GM21619 (cell line): ENCODE measurements at regions not wholly inside any gene's neighbourhood (a gene's known extent, or its start where the extent isn't known, plus 50 kb on each side); places are given as distances from the start of the nearest gene placed in this dataset.

Source experiments
- ATAC-seq: cut with Tn5 transposase; IDR thresholded peaks from one replicate; pipeline ENCODE4 v1.9.1; 2021; ENCODE audit not compliant: unreplicated experiment

DNA sequence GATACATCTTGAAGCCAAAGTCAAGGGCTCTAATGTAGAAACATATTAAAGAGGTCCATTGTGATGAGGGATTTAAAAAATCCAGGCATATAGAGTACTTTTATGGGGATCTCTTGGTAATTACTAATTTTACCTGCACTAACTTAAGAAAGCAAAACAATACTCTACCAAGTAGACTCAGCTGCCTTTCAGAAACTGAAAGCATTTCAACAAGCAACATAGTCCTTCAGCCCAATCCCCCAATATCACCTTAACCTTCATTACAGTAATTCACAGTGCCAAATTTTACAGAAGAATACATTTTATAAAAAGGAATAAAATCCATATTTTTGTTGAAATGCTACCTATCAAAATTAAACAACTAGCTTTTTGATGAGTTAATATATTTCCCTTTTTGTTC, 422.9 kb downstream of the DTHD1 start:
- no peak for ATAC-seq

DNA sequence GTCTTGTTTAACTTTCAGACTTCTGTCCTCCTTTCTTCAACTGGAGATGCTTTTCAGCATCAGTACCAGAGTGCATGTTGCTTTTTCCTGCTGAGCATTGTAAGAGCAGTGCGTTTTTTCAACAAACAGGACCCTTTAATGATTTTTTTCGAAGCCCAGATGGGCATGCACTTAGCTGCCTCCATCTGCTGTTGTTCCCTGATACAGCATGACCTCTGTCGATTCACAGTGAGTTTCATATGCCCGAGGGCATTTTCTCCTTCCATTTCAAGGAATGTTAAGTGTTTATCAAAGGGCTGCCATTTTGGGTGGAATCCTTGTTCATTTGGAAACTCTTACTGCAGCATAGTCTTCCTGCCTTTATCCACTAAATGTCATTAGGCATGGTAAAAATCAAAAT, 428.6 kb downstream of the DTHD1 start:
- no peak for ATAC-seq

DNA sequence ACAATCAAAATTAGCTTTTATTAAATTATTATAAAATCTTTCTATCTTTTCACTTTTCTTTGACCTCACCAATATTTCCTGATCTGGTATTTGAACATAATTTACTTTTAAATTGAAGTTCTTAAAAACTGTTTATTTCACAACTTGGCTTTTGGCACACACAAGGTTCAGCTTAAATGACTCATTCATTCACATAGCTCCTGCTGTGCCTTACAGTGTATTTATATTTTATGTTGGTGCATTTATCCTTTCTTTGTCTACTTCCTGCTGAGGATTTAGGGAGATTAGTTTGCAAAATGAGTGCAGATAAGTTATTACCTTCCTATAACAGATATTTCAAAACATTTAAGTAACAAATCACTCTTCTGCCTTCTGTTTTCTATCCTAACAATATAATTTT, 430.6 kb downstream of the DTHD1 start:
- ATAC-seq, result no peak

DNA sequence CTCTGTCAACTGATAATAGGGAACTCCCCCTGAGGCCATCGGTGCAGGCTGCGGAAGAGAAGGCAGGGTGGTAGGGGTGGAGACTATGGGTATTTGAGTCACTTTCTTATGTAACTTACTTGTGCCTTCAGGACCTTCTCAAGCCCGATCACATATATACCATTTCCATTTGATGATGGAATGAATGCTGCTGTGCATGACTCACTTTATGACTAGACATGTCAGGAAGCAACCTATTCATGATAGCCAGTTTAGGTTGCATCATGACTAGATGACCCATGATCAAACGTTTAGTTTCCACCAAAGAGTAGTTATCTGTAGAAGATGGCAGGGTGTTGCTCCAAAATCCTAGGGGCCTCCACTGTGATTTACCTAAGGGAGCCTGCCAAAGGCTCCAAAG, 435.5 kb downstream of the DTHD1 start:
- ATAC-seq, result no peak

DNA sequence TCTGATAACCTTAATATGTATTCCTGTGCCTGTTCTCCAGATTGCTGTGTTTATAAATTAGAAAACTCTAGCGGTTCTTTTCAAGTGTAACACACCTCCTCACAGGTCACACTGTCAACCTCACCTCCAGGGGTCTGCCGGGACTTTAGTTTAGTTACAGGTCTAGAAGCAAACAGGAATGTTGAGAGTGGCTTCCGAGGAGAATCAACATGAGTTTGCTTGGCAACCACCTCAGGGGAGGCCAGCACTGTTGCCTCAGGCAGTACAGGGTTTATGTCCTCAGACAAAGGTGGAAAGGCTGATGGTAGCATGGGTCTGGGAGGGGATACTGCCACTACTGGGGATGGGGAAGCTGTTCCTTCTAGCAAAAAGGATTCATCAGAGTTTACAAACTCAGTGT, 438.0 kb downstream of the DTHD1 start:
- ATAC-seq, result no peak

DNA sequence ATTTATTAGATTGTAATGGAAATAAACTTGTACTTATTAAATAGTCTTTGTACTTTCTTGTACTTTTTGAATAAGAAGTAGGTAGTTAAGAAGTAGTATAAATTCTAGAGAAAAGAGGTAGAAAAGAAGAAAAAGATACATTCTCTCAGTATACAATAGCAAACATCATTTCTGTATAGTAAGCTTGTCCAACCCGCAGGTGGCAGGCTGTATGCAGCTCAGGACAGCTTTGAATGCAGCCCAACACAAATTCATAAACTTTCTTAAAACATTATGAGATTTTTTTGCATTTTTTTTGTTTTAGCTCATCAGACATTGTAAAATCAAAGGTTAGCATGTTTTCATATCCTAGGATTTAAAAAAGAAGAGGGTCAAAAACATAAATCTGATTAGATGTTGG, 441.6 kb downstream of the DTHD1 start:
- no peak for ATAC-seq

DNA sequence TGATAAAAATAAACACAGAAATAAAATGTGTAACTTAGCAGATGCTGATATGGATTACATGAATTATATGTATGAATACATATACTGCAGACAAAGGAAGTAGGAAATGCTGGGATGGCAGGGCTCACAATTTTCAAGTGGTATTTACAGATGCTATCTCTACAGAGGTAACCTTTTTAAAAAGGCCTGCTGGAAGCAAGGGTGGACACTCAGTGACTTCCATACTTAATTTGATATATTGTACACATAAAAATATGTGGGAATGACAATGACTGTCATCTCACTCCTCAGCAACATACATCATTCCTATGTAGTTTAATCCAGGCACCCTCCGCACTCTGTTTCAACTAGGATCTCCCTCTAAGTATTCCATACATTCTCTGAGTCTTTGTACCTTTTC, 452.9 kb downstream of the DTHD1 start:
- no peak for ATAC-seq

DNA sequence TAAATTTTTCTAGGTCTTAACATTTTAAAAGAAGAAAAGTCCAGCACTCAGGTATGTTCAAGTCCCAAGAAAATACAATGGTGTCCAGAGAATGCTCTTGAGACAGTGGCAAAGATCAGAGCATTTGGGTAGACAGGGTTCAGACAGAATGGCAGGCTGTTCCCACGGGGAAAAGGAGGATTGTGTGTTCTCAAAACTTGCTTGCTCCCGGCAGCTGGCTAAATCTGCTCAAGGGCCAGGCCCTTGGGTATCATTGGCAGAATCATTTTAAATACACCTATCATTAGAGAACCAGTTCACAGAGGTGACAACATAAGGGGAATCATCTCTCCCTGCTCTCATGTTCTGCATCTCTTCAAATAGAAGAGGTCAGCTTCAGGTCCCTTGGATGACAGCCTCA, 456.3 kb downstream of the DTHD1 start:
- no peak for ATAC-seq

DNA sequence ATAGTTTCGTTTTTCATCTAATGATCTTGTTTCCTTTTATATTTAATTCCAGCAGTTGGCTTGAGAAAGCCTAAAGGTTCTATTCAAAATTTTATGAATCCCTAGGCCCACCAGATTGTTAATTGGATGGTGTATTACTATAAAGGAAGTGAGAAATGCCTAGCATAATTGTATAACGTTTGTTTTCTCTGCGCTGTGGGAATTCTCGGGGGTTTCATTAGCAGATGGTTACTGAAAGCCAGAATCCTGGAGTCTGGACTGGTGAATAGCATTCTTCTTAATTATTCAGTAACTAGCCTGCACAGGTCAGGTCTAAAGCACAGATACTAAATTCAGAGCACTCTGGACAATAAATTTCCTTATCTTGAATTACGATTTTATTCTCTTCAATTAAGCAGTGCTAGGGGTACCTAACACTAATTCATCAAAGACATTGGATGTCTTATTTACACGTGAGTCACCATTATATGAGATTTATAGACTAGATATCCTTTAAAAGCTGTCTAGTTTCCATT, 459.4 kb downstream of the DTHD1 start:
- ATAC-seq, result no peak

DNA sequence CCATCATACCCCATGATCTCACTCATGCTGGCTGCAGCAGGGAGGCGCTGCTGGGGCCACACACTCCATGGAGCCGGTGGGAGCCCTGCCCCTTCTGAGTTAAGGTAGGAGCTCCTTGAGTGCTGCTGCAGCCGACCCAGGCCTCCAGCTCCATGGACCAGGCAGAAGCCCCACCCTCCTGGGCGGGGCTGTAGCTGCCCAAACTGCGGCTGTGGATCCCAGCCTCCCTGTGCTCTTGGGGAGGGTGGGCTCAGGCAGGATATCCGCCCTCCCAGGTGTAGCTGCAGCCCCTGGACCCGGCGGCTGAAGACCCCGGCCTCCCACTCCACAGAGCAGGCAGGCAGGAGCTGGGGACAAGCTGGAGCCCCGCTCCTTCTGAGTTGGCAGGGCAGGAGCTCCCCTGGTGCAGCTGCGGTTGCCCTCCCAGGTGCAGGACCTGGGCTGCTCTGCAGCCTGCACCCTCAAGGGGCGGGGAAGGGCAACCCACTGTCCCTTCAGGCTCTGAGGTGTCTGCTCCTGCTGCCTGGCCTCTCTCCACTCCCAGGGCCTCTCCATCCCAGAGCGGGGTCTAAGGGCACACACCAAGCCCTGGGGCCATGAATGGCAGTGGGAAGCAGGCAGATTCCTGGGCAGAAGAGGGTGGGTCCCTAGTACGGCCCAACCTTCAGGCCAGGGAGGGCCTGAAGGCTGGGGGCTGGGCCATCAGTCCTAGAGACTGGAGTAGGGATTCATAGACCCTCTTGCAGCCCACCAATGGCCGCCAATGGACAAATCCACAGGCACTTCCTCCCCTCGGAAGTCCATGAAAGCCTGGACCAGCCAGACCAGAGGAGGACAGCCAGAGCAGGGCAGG, 466.1 kb downstream of the DTHD1 start:
- no peak for ATAC-seq

DNA sequence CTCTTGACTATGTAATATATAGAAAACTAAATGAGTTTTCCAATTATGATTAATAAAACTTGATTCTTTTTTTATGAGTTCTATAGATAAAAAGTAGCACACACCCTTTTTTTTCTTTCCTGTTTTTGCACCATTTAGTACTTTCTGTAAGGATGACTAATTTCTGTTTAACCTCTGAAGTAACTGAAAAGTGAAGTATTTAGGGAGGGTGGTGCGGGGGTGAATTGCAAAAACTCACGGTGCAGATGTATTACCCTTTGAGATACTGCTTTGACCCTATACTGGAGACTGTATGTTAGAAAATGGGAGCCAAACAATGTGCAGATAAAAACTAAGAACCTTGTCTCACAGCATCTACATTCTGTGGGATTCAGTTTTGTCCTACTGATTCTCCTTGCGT, 471.6 kb downstream of the DTHD1 start:
- no peak for ATAC-seq

DNA sequence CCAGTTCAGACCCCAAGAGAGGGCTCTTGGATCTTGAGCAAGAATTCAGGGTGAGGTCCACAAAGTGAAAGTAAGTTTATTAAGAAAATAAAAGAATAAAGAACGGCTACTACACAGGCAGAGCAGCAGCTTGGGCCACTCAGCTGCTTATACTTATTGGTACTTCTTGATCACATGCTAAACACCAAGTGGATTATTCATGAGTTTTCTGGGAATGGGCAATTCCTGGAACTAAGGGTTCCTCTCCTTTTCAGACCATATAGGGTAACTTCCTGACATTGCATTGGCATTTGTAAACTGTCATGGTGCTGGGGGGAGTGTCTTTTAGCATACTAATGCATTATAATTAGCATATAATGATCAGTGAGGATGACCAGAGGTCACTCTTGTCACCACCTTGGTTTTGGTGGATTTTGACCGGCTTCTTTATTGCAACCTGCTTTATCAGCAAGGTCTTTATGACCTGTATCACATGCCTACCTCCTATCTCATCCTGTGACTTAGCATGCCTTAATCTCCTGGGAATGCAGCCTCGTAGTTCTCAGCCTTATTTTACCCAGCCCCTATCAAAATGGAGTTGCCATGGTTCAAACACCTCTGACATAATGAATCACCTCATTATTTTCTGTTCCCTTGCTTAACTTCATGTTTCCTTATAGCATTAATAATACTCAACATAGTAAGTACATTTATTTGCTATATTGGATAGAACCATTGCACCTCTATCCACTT, 476.3 kb downstream of the DTHD1 start:
- no peak for ATAC-seq

DNA sequence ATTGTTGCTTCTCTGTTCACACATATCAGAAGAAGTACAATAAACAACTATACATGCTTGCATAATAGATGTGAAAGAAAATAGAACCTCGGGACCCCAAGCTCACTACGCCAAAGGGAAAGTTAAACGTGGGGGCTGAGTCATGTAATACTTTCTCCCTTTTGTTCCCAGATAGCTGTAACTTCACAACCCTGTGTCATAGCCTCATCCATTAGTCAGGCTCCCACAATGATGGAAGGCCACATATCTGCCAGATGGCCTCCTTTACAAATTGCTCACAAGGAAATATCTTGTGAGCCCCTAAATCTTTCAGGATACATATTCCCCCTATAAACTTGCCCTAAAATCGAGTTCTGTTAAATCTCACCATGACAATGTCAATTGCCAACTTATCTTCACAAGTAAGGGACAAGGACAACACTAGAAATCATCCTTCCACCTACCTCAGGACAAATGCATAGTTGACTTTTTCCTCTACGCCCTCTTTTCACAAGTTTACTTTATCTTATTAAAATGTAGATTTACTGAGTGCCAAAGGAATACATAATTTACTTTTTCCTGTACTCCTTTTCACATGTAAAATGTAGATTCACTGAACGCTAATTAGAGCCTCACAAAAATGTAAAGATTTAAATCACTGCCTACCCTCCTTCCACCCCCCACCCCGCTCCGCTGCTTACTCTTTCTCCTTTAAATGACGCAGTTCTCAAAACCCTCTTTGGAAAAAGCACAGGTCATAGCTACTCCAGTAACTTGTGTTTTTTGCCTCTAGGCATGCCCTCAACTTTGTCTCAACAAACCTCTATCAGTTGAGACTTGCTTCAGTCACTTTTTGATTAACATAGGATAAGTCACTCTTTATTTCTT, 477.1 kb downstream of the DTHD1 start:
- ATAC-seq, result no peak

DNA sequence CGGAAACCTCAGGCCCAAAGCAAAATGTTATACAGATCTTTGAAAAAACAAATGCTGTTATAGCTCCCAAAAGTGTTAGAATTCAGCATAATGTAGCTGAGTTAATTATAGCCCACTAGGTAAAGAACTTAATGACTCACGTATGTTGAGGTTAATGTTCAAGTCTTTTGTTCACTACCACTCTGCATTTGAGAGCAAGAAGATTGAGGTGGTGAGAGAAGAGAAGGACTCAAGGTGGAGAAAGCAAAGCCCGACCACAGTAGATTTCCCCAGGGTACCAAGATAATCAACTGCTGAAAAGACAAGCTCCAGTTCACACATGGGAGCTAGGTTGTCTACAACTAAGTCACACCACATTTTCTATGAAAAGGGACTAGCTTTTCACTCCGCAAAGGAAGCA, 480.2 kb downstream of the DTHD1 start:
- ATAC-seq, result no peak

DNA sequence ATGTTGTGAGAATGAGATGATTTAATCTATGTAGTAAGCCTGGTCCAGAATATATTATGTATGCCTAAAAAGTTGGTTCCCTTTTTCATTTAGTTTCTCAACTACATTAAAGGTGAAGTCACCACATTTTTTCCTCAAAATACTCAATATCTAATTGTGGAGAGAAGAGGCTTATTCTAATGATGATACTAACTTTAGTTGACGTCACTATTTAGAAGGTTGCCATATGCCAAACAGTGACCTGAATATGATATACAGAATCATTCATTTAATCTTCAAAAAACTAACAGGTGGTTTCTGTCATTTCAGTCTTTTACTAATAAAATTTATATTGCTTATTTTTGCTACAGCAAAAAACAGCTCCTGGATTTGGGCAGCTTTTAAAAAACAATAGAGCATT, 480.7 kb upstream of the NWD2 start:
- no peak for ATAC-seq

DNA sequence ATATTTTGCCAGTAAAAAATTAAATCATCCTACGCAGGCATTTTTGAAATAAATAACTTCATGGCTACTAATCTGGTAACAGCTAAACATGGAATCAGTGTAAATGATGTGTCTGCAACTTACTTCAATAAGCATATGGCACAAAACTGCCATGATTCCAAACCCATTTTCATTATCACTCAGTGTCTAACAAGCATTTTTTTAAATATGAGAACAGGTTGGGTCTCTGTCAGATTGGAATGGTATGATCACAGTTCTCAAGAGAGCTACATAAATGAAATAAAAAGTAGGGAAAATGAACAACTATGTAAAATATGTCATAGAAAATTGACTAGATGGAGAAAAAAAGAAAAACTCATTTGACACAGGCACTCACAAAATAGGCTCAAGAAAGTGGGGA, 476.9 kb upstream of the NWD2 start:
- no peak for ATAC-seq

DNA sequence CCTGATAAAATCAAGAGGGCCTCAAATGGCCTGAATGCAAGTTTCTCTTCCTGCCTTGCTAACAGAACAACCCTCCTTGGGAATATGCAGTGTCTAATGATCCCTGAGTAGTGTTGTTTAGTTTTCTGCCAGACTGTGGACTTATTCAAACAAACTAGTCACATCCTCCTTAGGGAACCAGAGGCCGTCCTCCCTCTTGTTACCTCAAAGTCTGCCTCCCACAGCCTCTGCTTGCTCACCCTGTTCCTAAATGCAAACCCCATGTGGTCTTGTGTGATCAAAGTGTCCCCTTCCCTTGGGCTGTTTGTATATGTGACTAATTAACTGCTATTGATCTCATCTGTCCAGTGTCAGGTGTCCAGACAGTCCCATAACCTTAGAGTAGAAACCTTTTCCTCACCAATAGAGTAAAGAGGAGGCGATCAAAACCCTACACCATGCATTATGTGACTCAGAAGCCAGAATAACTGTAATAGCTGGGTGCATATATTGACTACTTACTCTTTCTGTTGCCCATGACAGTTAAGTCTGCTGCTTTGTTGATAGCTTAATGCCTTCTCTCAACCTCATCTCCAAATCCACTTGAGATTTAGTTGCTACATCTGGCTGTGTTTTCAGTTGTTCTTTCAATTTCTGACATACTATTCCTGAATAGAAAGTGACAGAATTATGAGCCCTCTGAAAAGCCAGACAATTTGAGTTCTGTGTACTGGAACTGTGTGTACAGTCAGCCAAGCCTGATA, 473.0 kb upstream of the NWD2 start:
- ATAC-seq, result no peak

DNA sequence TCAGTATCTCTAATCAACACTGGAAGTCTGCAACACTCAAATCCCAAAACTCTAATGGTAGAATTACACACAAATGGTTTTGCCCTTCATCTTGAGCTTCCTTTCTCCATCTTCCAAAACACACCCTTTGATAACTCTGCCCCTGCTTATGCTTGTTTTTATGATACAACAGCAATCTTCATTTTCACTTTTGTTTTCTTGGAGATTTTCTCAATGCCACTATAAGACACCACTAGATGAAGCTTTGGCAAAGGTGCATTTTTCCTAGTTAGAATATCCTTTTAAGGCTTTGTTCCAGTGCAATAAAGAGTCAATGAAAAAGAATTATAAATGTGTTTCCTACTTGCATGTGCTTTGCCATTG, 472.4 kb upstream of the NWD2 start:
- no peak for ATAC-seq

DNA sequence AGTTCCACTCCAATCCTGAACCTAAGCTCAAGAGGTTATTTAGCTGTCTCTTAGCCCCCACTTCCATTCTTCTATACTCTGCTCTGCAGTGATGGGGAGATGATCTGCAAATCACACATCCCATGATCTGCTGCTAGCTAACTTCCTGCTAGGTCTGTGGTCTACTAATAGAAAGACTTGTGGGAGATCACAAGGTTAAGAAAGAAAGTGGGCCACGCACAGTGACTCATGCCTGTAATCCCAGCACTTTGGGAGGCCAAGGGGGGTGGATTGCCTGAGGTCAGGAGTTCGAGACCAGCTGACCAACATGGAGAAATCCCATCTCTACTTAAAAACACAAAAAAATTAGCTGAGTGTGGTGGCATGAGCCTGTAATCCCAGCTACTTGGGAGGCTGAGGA, 471.1 kb upstream of the NWD2 start:
- no peak for ATAC-seq

DNA sequence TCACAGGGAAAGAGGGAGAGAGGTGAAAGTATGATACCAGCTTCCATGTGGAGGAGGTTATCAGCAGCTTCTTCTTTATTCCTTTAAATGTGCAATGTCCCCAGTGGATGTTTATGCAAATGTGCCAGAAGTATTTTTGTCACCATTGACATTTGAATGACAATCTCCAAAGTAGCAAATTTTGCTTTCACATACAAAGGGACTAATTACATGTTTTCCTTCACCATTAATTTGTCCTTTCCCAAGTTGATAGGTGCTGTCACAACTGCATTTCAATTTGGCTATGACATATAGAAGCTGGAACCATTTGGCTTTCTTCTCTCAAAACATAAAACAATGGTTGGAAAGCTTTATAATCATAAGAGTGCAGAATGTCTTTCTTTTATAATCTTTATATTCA, 469.0 kb upstream of the NWD2 start:
- no peak for ATAC-seq

DNA sequence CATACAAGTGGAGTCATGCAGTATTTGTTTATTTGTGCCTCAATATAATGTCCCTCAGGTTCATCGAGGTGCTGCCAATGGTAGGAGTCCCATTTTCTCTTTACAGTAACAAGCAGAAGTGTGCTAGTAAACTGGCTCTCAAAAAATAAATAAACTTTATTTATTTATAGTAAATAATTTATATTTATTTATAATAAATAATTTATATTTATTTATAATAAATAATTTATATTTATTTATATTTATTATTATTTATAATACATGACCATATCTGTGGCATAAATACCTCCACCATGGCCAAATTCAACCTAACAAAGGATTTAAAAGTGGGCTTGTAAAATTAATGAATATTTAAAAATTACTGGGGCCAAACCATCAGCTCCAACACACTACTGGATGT, 464.9 kb upstream of the NWD2 start:
- no peak for ATAC-seq
